Stomach (tissue), 4 donors: ENCODE measurements at regions not wholly inside any gene's neighbourhood (a gene's known extent, or its start where the extent isn't known, plus 50 kb on each side); places are given as distances from the start of the nearest gene placed in this dataset.

Experiments used
- CTCF ChIP-seq, 7 experiments: fragments of 450-650 bp in 4 of 7; fragments of 200-600 bp in 3 of 7; sonication (generic) in 3 of 7; IDR thresholded peaks; one replicate each; pipeline ENCODE4 v1.5.1; 2016 to 2019; ENCODE audit warnings: antibody characterized with exemption in 7 of 7, control low read depth in 2 of 7, mild to moderate bottlenecking in 1 of 7
- POLR2A ChIP-seq, 4 donors: fragments of 450-650 bp; IDR thresholded peaks; one replicate each; pipeline ENCODE4 v1.6.1; 2016; ENCODE audit warnings: antibody characterized with exemption in 4 of 4, control low read depth in 2 of 4, mild to moderate bottlenecking in 1 of 4, moderate library complexity in 1 of 4
- POLR2AphosphoS5 ChIP-seq, 3 donors: sonication (generic); formaldehyde crosslinking; IDR thresholded peaks; one replicate each; pipeline ENCODE4 v1.6.1; 2016; ENCODE audit warnings: antibody characterized with exemption in 3 of 3

GRCh38 chr9:27676827-27677226 is 103.5 kb upstream of the C9orf72 start:
- TF ChIP-seq POLR2A (IDR thresholded peaks at IDR 0.05) (no peak), CTCF (IDR thresholded peaks at IDR 0.05) (no peak), POLR2AphosphoS5 (IDR thresholded peaks at IDR 0.05) (no peak)
